Breast epithelium (tissue), 3 donors: ENCODE measurements at regions not wholly inside any gene's neighbourhood (a gene's known extent, or its start where the extent isn't known, plus 50 kb on each side); places are given as distances from the start of the nearest gene placed in this dataset.

Source experiments
- POLR2A ChIP-seq: fragments of 450-650 bp; IDR thresholded peaks from one replicate; pipeline ENCODE4 v1.6.1; 2016; ENCODE audit warnings: antibody characterized with exemption, mild to moderate bottlenecking, moderate library complexity
- TF ChIP-seq, protein P1 (sequence below), 3 donors: fragments of 450-650 bp; IDR thresholded peaks; one replicate each; pipeline ENCODE4 v1.5.1; 2016 to 2017; ENCODE audit warnings: antibody characterized with exemption in 3 of 3, mild to moderate bottlenecking in 3 of 3, moderate library complexity in 3 of 3

DNA sequence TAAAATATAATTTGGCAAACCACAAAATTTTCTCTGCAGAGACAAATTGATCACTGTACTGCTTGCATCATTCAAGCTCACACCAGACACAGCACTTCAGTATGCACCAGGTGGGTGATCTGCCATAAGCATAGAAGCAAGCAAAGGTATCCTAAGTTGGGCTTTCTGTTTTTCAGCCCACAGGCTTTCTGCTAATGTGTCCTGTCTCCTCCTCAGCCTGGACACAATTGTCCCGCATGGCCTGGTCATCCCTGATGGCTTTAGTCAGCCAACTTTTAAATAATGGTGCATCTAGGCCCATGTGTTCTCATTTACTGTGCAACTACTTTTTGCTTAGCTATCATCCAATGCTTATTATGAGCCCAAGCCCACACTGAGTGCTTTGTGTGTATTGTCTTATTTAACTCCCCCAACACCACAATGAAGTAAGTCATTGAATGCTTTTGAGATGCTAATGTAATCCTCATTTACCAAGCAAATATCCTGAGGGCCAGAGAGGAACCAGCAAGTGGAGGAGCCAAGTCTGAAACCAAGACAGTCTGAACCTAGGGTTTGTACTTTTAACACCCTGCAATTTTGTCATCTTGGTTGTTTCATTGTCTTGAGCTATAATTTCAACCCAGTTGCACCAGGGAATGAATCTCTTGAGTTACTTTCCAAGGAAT is 111.2 kb upstream of the SETBP1 start:
- no peak for TF ChIP-seq POLR2A
- TF ChIP-seq, protein P1, sequence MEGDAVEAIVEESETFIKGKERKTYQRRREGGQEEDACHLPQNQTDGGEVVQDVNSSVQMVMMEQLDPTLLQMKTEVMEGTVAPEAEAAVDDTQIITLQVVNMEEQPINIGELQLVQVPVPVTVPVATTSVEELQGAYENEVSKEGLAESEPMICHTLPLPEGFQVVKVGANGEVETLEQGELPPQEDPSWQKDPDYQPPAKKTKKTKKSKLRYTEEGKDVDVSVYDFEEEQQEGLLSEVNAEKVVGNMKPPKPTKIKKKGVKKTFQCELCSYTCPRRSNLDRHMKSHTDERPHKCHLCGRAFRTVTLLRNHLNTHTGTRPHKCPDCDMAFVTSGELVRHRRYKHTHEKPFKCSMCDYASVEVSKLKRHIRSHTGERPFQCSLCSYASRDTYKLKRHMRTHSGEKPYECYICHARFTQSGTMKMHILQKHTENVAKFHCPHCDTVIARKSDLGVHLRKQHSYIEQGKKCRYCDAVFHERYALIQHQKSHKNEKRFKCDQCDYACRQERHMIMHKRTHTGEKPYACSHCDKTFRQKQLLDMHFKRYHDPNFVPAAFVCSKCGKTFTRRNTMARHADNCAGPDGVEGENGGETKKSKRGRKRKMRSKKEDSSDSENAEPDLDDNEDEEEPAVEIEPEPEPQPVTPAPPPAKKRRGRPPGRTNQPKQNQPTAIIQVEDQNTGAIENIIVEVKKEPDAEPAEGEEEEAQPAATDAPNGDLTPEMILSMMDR (IDR thresholded peaks at IDR 0.05) = no peak
